ENCODE measurements at regions not wholly inside any gene's neighbourhood (a gene's known extent, or its start where the extent isn't known, plus 50 kb on each side); places are given as distances from the start of the nearest gene placed in this dataset.

- TF ChIP-seq CTCF (conservative IDR thresholded peaks at IDR 0.05; ENCODE audit: low read depth in 2 of 2) (no peak), JUNB (IDR thresholded peaks at IDR 0.05; ENCODE audit: unreplicated experiment) (no peak), ZNF331 (CRISPR knock-in tag; IDR thresholded peaks at IDR 0.05; ENCODE audit: low read depth) (no peak), EZH2 (IDR thresholded peaks at IDR 0.05; ENCODE audit: low read depth, unreplicated experiment) (no peak), POLR2AphosphoS5 (IDR thresholded peaks at IDR 0.05; ENCODE audit: low read depth) (no peak), ZNF114 (CRISPR knock-in tag; IDR thresholded peaks at IDR 0.05) (no peak), EZH2phosphoT487 (IDR thresholded peaks at IDR 0.05; ENCODE audit: unreplicated experiment) (no peak), CREB1 (CRISPR knock-in tag; IDR thresholded peaks at IDR 0.05; ENCODE audit: low read depth) (no peak)
- TF ChIP-seq, protein P1, sequence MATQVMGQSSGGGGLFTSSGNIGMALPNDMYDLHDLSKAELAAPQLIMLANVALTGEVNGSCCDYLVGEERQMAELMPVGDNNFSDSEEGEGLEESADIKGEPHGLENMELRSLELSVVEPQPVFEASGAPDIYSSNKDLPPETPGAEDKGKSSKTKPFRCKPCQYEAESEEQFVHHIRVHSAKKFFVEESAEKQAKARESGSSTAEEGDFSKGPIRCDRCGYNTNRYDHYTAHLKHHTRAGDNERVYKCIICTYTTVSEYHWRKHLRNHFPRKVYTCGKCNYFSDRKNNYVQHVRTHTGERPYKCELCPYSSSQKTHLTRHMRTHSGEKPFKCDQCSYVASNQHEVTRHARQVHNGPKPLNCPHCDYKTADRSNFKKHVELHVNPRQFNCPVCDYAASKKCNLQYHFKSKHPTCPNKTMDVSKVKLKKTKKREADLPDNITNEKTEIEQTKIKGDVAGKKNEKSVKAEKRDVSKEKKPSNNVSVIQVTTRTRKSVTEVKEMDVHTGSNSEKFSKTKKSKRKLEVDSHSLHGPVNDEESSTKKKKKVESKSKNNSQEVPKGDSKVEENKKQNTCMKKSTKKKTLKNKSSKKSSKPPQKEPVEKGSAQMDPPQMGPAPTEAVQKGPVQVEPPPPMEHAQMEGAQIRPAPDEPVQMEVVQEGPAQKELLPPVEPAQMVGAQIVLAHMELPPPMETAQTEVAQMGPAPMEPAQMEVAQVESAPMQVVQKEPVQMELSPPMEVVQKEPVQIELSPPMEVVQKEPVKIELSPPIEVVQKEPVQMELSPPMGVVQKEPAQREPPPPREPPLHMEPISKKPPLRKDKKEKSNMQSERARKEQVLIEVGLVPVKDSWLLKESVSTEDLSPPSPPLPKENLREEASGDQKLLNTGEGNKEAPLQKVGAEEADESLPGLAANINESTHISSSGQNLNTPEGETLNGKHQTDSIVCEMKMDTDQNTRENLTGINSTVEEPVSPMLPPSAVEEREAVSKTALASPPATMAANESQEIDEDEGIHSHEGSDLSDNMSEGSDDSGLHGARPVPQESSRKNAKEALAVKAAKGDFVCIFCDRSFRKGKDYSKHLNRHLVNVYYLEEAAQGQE (IDR thresholded peaks at IDR 0.05; ENCODE audit: unreplicated experiment), result no peak
Observed at GRCh38 chr4:62235911-62236310, 1035.8 kb downstream of the ADGRL3 start.
